B cell (primary cell): ENCODE measurements at regions not wholly inside any gene's neighbourhood (a gene's known extent, or its start where the extent isn't known, plus 50 kb on each side); places are given as distances from the start of the nearest gene placed in this dataset.

Experiments
- EZH2 ChIP-seq: IDR thresholded peaks from 2 replicates; pipeline ENCODE4 v1.6.1; 2012; ENCODE audit warnings: borderline replicate concordance, low read depth, mild to moderate bottlenecking, moderate library complexity, low read length; ENCODE audit not compliant: insufficient read depth, poor library complexity, severe bottlenecking
- TF ChIP-seq, protein P1 (sequence below): fragments of 200-600 bp; IDR thresholded peaks from one replicate; pipeline ENCODE4 v1.8.0; 2022; ENCODE audit warnings: antibody characterized with exemption, mild to moderate bottlenecking

DNA sequence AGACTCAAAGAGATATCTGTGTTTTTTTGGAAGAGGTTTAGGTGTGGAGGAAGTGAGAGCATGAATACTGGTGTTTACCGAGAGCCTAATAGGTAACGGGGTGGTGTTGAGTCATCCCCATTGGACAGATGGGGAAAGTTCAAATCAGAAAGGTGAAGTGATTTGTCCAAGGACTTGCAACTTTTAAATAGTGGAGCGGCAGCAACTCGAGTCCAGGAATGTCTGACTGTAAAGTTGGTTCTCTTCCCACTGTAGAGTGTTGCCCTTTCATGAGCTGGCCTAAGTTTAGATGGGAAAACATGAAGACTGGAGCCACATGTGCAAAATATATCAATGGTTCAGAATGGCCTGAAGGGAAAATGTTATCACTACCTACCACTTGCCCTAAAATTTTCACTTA lies 125.7 kb downstream of the LYPLAL1 start:
- TF ChIP-seq, protein P1, sequence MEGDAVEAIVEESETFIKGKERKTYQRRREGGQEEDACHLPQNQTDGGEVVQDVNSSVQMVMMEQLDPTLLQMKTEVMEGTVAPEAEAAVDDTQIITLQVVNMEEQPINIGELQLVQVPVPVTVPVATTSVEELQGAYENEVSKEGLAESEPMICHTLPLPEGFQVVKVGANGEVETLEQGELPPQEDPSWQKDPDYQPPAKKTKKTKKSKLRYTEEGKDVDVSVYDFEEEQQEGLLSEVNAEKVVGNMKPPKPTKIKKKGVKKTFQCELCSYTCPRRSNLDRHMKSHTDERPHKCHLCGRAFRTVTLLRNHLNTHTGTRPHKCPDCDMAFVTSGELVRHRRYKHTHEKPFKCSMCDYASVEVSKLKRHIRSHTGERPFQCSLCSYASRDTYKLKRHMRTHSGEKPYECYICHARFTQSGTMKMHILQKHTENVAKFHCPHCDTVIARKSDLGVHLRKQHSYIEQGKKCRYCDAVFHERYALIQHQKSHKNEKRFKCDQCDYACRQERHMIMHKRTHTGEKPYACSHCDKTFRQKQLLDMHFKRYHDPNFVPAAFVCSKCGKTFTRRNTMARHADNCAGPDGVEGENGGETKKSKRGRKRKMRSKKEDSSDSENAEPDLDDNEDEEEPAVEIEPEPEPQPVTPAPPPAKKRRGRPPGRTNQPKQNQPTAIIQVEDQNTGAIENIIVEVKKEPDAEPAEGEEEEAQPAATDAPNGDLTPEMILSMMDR = no peak
- TF ChIP-seq EZH2 = no peak
